Activated T-cell treated with anti-CD3 and anti-CD28 coated beads, Interleukin-2, amount 50 U/mL, for 72 hours (primary cell): ENCODE measurements at regions not wholly inside any gene's neighbourhood (a gene's known extent, or its start where the extent isn't known, plus 50 kb on each side); places are given as distances from the start of the nearest gene placed in this dataset.
"Not testable (repeated sequence)": the region's sequence is repeated elsewhere in the genome, so short reads cannot be mapped to it uniquely, and the experiment has no call there.

ENCODE experiments used
- ATAC-seq, 2 donors: fragments of 150-1000 bp; cut with Tn5 transposase; replicated peaks in 1 of 2; 2 replicates each; pipeline ENCODE4 v1.10.0; 2021; ENCODE audit warnings: moderate library complexity in 2 of 2, mild to moderate bottlenecking in 1 of 2
- DNase-seq, 2 donors: peaks; one replicate each; pipeline ENCODE4 v3.0.0; 2021 to 2022; ENCODE audit warnings: mixed read lengths in 1 of 2
- H3K27ac Mint-ChIP-seq: one replicate; pipeline ENCODE4 v1.8.0; 2022; ENCODE audit warnings: mild to moderate bottlenecking, moderate library complexity, mixed read lengths
- H3K27me3 Mint-ChIP-seq: one replicate; pipeline ENCODE4 v1.8.0; 2022; ENCODE audit warnings: low read depth, mixed read lengths
- H3K36me3 Mint-ChIP-seq, 2 donors: one replicate each; pipeline ENCODE4 v1.8.0; 2022; ENCODE audit warnings: mixed read lengths in 2 of 2, mild to moderate bottlenecking in 1 of 2; ENCODE audit not compliant: insufficient read depth in 2 of 2
- H3K4me1 Mint-ChIP-seq: one replicate; pipeline ENCODE4 v1.8.0; 2022; ENCODE audit warnings: low read depth, mixed read lengths
- H3K4me3 Mint-ChIP-seq, 2 donors: one replicate each; pipeline ENCODE4 v1.8.0; 2022; ENCODE audit warnings: mild to moderate bottlenecking in 2 of 2, mixed read lengths in 2 of 2, moderate library complexity in 2 of 2
- H3K9me3 Mint-ChIP-seq, 2 donors: one replicate each; pipeline ENCODE4 v1.8.0; 2022; ENCODE audit warnings: mixed read lengths in 2 of 2

DNA sequence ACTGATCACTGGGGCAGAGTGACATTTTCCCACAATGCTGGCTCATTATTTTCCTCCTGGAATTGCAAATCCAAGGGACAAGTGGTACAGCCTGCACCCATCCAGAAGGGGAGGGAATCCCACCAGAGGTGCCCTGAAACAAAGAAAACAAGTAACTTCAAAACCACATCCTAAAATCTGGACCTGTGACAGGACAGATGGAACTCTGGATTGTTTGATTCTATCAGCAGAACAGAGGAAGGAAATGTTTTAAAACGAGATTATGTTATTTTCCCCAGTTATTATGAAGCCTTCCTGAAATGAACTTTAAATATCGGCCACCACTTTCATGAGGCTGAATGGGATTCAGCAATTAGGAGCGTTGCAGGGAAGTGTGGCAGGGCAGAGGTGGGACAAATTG is 62.2 kb upstream of the ECHDC3 start:
- no peaks in the 10 kb centered on the region for H3K36me3 Mint-ChIP-seq
- peaks cover 0 to 5% of the 10 kb centered on the region in 2 donors for H3K9me3 Mint-ChIP-seq
- ATAC-seq: no peak
- peaks cover 46% of the 10 kb centered on the region for H3K27me3 Mint-ChIP-seq
- H3K27ac Mint-ChIP-seq: no peak overlapping the region
- no peak overlapping the region for H3K4me3 Mint-ChIP-seq
- H3K4me1 Mint-ChIP-seq: peaks cover 29% of the 10 kb centered on the region
- no peak for DNase-seq

DNA sequence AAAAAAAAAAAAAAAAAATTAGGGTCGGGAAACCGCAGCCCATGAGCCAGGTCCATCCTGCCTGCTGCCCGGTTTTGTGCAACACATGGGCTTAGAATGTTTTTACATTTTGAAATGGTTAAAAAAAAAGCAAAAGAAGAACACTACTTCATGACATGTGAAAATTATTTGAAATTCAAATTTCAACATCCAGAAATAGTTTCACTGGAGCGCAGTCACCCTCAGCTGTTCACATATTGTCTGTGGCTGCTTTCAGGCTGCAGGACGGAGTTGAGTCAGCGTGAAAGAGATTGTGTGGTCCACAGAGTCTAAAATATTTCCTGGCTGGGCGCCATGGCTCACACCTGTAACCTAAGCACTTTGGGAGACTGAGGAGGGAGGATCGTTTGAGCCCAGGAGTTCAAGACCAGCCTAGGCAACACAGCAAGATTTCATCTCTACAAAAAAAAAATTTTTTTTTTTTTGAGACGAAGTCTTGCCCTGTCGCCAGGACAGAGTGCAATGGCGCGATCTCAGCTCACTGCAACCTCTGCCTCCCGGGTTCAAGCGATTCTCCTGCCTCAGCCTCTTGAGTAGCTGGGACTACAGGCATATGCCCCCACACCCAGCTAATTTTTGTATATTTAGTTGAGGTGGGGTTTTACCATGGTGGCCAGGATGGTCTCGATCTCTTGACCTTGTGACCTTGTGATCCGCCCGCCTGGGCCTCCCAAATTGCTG is 63.9 kb upstream of the ECHDC3 start:
- Mint-ChIP-seq H3K36me3 (no peaks in the 10 kb centered on the region), H3K27me3 (peaks cover 49% of the 10 kb centered on the region), H3K4me3 (no peak overlapping the region), H3K9me3 (peaks cover 0 to 5% of the 10 kb centered on the region in 2 donors), H3K4me1 (peaks cover 24% of the 10 kb centered on the region), H3K27ac (no peak overlapping the region)
- ATAC-seq: peak; percentile 69 to 76
- peak; percentile 25 to 29 for DNase-seq

DNA sequence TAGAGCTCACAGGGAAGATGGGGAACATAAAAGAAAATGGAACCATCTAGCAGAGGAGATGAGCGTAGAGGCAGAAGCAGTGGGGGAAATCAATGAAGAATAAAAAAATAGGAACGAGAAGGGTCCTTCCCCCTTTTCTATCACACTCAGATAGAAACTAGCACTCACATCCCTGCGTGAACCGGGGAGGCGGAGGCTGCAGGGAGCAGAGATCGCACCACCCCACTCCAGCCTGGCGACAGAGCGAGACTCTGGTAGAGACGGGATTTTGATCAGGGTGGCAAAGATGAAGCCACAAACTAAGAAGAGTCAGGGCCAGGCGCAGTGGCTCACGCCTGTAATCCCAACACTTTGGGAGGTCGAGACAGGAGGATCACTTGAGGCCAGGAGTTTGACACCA is 64.7 kb upstream of the ECHDC3 start:
- Mint-ChIP-seq H3K9me3 (peaks cover 0 to 5% of the 10 kb centered on the region in 2 donors), H3K4me3 (no peak overlapping the region), H3K27me3 (peaks cover 52% of the 10 kb centered on the region), H3K36me3 (no peaks in the 10 kb centered on the region), H3K27ac (no peak overlapping the region), H3K4me1 (peaks cover 22% of the 10 kb centered on the region)
- DNase-seq: no peak
- no peak for ATAC-seq

DNA sequence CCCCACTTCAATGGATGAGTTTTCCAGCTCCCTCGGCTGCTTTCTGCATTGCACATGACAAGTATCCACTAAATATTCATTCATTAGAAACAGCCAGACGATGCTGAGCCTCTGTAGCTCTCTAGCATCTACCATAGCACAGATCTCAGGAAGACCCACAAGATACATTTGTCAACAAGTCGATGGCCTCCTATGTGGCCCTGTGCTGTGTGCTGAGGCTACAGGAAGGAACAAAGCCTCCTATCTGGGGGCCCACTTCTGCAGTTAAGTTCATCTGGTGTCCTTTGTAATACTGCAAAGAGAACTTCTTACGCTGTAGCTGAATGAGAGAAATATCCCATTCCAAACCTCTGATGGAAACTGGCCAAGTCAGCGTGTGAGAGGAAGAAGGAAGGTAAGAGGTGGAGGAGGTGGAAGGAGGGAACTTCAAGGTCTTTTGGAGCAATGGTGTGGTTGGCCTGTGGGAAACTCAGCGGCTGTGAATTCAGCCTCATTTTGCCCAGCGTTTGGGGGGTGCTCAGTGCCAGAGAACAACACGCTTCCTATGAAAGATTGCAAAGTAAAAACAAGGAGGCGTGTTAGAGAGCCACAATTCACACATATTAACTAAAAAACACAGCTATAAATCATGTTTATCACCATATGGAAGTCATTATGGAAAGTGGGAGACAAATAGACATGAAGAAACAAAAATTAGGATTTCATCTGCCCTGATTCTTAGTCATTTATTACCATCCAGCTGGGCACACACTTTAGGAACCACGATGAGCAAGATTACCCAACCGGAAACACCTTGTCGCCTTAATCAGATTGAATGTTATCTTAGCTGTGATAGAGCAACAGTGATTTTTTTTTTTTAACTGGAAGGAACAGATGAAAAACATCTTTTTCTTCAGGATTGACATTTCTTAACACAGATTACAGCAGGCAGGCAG is 62.2 kb upstream of the USP6NL start:
- H3K27ac Mint-ChIP-seq: no peak overlapping the region
- ATAC-seq: no peak
- H3K4me3 Mint-ChIP-seq: no peak overlapping the region
- peaks cover 0 to 5% of the 10 kb centered on the region in 2 donors for H3K9me3 Mint-ChIP-seq
- no peak for DNase-seq
- no peaks in the 10 kb centered on the region for H3K36me3 Mint-ChIP-seq
- peaks cover 27% of the 10 kb centered on the region for H3K4me1 Mint-ChIP-seq
- peaks cover 45% of the 10 kb centered on the region for H3K27me3 Mint-ChIP-seq

DNA sequence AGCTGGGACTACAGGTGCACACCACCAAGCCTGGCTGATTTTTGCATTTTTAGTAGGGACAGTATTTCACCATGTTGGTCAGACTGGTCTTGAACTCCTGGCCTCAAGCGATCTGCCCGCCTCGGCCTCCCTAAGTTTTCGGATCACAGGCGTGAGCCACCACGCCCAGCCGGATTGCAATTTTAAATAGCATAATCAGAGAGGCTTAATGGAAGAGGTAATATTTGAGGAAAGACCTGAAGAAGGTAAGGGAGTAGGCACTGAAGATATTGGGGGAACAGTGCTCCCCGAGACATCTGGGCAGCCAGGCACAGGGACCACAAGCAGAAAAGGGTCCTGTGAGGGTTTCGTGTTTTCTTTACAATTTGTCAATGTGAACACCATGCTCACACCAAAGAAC is 61.4 kb upstream of the USP6NL start:
- Mint-ChIP-seq H3K9me3 (peaks cover 0 to 5% of the 10 kb centered on the region in 2 donors), H3K4me1 (peaks cover 27% of the 10 kb centered on the region), H3K27me3 (peaks cover 45% of the 10 kb centered on the region), H3K27ac (no peak overlapping the region), H3K36me3 (no peaks in the 10 kb centered on the region), H3K4me3 (no peak overlapping the region)
- ATAC-seq (no peak), DNase-seq (no peak)

DNA sequence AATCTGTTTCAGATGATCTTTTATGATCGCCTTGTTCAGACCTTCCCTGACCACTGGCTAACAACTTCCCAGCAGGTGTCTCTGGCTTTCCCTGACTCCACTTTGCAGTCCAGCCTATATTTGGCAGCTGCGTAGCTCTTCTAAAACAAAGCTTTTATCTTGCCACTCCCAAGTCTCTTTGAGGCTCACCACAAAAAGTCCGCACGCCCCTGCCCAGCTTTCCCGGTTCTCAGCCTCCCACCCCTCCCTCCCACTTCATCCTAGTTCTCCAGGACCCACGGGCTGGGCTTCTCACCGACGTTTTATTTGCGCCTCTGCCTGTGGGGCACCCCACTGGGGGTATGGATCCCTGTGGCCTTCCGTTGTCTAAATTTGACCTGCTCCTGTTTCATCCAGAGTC is 58.9 kb upstream of the USP6NL start:
- Mint-ChIP-seq H3K27ac (no peak overlapping the region), H3K9me3 (peaks cover 4 to 7% of the 10 kb centered on the region in 2 donors), H3K36me3 (peaks cover 0 to 4% of the 10 kb centered on the region in 2 donors), H3K27me3 (peaks cover 23% of the 10 kb centered on the region), H3K4me1 (peaks cover 21% of the 10 kb centered on the region), H3K4me3 (no peak overlapping the region)
- DNase-seq (no peak), ATAC-seq (no peak)

DNA sequence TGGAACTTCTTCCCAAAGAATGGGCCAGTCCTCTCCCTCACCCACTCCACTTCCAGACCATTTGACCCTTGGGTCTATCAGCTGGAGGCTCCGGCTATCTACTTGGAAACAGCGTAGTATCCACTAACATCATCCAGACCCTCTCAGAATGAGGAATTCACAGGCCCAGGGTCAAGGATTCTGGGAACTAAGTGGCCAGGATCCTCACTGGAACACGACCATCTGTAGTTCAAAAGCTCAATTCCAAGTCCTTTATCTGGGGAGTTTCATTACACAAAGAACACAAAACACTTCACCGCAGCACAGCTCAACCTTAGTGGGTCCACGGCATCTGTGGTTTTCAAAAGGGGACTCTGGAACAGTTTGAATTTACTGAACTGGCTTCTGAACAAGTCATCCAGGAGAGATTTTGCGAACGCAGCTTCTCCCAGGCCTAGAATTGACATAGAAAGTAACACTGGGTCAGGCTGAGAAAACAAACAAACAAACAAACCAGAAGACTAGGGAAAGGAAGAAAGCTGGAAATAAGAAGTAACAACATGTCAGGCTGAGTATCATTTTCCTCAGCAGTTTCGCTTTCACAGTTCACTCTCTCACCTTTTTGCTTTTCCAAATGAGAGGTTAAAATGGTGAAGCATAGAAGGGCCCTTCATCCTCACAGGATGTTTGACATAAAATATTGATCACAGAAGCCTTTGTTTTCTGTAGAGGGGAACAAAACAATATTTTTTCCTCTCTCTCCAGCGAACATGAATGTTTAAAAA is 57.6 kb upstream of the USP6NL start:
- H3K4me1 Mint-ChIP-seq: peaks cover 17% of the 10 kb centered on the region
- H3K9me3 Mint-ChIP-seq: peaks cover 4 to 6% of the 10 kb centered on the region in 2 donors
- no peak overlapping the region for H3K27ac Mint-ChIP-seq
- H3K36me3 Mint-ChIP-seq: peaks cover 0 to 4% of the 10 kb centered on the region in 2 donors
- DNase-seq (no peak), ATAC-seq (no peak)
- peaks cover 17% of the 10 kb centered on the region for H3K27me3 Mint-ChIP-seq
- H3K4me3 Mint-ChIP-seq: no peak overlapping the region

DNA sequence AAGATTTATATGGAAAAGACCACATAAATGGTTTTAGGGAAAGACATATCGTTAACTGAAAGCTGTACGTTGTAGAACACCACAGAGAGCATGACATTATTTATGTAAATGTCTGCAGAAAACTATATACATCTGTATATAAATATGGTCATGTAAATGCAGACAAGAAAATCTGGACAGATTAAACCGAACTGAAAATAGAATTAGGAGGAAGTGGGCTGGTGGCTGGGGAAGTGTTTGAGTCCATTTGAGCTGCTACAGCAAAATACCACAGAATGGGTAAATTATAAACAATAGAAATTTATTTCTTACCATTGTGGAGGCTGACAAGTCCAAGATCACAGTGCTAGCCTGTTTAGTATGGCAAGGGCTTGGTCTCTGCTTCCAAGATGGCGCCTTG is 56.3 kb upstream of the USP6NL start:
- H3K4me1 Mint-ChIP-seq: peaks cover 10% of the 10 kb centered on the region

DNA sequence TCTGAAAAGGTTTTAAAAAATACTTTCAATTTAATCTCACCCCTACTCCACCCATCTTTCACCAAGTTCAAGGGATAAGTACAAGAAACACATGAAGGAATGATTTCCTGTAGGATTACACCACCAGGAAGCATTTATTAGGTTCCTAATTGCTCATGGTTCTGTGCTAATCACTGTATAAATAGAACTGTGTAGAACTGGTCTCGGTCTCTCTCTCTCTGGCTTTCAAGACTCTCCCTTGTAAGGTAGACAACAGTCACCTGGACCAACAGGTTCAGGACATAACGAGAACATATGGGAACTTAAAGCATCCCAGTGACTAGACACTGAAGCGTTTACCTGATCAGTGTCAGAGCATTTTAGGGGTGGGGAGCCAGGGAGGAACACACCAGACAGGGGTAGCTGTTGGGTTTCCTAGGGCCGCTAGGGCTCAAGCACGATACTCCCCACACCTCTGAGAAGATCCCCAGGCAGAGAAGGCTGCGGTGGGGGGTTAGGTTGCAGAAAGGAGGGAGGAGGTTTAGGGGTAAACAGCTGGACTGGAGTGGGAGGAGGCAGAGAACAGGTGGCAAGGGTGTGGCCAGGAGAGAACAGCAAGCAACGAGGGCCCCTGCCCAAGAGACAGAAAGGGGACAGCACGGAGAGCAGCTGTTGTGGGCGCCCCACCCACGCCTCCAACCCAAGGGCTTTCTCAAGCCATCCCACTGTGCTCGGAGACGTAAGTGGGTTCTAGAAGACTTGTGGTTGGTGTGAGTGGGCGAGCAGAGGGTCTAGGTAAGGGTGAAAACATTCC is 52.5 kb upstream of the USP6NL start:
- peaks cover 5% of the 10 kb centered on the region for H3K27me3 Mint-ChIP-seq
- no peak for ATAC-seq
- peaks cover 0 to 4% of the 10 kb centered on the region in 2 donors for H3K36me3 Mint-ChIP-seq
- peaks cover 4 to 6% of the 10 kb centered on the region in 2 donors for H3K9me3 Mint-ChIP-seq
- H3K4me1 Mint-ChIP-seq: peaks cover 7% of the 10 kb centered on the region
- H3K4me3 Mint-ChIP-seq: no peak overlapping the region
- no peak overlapping the region for H3K27ac Mint-ChIP-seq
- DNase-seq: no peak

More for the DNA sequence above, 56.3 kb upstream of the USP6NL start:
- ATAC-seq (no peak), DNase-seq (no peak)
- no peak overlapping the region for H3K4me3 Mint-ChIP-seq
- H3K9me3 Mint-ChIP-seq: peaks cover 4 to 6% of the 10 kb centered on the region in 2 donors
- H3K36me3 Mint-ChIP-seq: peaks cover 0 to 4% of the 10 kb centered on the region in 2 donors
- H3K27ac Mint-ChIP-seq: no peak overlapping the region
- peaks cover 6% of the 10 kb centered on the region for H3K27me3 Mint-ChIP-seq

DNA sequence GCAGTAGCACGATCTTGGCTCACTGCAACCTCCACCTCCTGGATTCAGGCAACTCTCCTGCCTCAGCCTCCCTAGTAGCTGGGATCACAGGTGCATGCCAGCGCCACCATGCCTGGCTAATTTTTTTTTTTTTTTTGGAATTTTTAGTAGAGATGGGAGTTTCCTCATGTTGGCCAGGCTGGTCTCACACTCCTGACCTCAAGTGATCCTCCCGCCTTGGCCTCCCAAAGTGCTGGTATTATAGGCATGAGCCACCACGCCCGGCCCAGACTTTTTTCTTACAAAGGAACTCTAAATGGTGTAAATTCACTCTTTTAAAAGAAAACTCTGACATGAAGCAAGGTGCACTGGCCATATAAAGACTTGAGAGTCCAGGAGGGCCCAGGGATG is 51.7 kb upstream of the USP6NL start:
- not testable (repeated sequence) for H3K27ac Mint-ChIP-seq, ATAC-seq, H3K27me3 Mint-ChIP-seq, H3K9me3 Mint-ChIP-seq, DNase-seq, H3K4me3 Mint-ChIP-seq, H3K36me3 Mint-ChIP-seq, H3K4me1 Mint-ChIP-seq

DNA sequence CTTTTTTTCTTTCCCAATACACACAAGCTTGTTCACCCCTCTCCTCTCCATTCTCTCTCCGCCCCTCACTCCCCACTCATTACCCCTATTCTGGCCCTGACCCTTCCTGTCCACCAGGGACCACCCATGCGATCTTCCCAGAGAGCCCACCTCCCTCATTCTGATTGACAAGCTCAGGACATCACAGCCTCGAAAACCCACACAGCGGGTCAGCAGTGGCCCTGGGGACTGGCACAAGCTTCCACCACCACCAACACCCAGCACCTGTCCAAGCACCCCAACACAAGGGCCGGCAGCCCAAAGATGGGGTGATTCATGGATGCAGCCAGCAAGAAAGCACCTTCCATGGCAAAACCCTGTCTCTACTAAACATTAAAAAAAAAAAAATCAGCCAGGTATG is 50.0 kb upstream of the USP6NL start:
- Mint-ChIP-seq H3K4me1 (peaks cover 5% of the 10 kb centered on the region), H3K36me3 (peaks cover 0 to 4% of the 10 kb centered on the region in 2 donors), H3K27ac (no peak overlapping the region), H3K9me3 (peaks cover 4 to 6% of the 10 kb centered on the region in 2 donors), H3K4me3 (no peak overlapping the region), H3K27me3 (peaks cover 5% of the 10 kb centered on the region)
- DNase-seq (no peak), ATAC-seq (no peak)
